AG09319 (cell line): ENCODE measurements at regions not wholly inside any gene's neighbourhood (a gene's known extent, or its start where the extent isn't known, plus 50 kb on each side); places are given as distances from the start of the nearest gene placed in this dataset.
"Not testable (repeated sequence)": the region's sequence is repeated elsewhere in the genome, so short reads cannot be mapped to it uniquely, and the experiment has no call there.

Experiments
- DNase-seq: peaks from one replicate; pipeline ENCODE4 v3.0.0-alpha.2; 2010; ENCODE audit warnings: low read depth; ENCODE audit errors: extremely low read depth
- TF ChIP-seq, protein P1 (sequence below): IDR thresholded peaks from 2 replicates; pipeline ENCODE4 v1.5.1; 2011; ENCODE audit warnings: low read depth, mild to moderate bottlenecking, inconsistent platforms, low read length, moderate library complexity

GRCh38 chr4:84110040-84110439 lies 389.1 kb downstream of the NKX6-1 start:
- TF ChIP-seq, protein P1, sequence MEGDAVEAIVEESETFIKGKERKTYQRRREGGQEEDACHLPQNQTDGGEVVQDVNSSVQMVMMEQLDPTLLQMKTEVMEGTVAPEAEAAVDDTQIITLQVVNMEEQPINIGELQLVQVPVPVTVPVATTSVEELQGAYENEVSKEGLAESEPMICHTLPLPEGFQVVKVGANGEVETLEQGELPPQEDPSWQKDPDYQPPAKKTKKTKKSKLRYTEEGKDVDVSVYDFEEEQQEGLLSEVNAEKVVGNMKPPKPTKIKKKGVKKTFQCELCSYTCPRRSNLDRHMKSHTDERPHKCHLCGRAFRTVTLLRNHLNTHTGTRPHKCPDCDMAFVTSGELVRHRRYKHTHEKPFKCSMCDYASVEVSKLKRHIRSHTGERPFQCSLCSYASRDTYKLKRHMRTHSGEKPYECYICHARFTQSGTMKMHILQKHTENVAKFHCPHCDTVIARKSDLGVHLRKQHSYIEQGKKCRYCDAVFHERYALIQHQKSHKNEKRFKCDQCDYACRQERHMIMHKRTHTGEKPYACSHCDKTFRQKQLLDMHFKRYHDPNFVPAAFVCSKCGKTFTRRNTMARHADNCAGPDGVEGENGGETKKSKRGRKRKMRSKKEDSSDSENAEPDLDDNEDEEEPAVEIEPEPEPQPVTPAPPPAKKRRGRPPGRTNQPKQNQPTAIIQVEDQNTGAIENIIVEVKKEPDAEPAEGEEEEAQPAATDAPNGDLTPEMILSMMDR: no peak
- no peak for DNase-seq

GRCh38 chr4:84101653-84102625 lies 397.2 kb downstream of the NKX6-1 start:
- not testable (repeated sequence) for DNase-seq

GRCh38 chr4:84100071-84100470 lies 399.0 kb downstream of the NKX6-1 start:
- TF ChIP-seq, protein P1: no peak
- DNase-seq: no peak

- TF ChIP-seq, protein P1: no peak
- DNase-seq: no peak
Observed at GRCh38 chr4:84099599-84099998, 399.5 kb downstream of the NKX6-1 start.

- no peak for DNase-seq
- TF ChIP-seq, protein P1: no peak
Observed at GRCh38 chr4:84091266-84091665, 407.8 kb downstream of the NKX6-1 start.

DNA sequence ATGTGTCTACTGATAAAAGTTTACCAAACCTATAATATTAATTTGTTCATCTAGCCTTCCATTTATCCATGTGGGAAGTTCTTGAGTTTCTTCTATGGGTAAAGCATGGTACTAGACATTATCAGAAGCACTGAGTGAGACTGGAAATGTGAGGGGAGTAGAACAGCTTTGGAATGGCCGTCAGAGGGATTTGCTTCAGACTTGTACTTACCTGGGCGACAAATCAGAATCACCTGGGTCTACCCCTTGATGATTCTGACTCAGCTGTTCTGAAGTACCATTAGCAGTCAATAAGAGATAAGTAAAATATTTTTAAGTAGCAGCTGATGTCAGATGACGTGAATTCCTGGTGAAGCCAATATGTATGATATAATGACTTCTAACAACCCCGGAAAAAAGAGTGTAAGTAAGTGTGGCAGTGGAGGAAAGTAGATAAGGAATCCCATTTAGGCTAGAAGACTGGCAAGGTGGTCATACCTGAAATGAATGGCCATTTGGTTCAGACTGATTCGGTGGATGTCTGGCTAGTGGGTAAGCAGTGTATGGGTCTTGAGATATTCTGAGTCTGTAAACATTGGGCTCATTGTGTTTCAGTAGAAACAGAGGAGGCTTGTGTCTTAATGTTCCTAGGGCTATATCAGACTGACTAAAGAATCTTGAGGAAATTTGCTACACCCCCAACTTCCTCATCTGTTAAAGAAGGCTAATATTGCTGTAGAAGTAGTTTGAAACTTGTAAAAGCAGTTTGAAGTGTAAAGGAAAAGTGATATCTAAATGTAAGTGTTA lies 409.2 kb downstream of the NKX6-1 start:
- no peak for DNase-seq
- TF ChIP-seq, protein P1: no peak

- TF ChIP-seq, protein P1: no peak
- no peak for DNase-seq
Observed at GRCh38 chr4:84085986-84086385, 413.1 kb downstream of the NKX6-1 start.
